NB4 (cell line): ENCODE measurements at regions not wholly inside any gene's neighbourhood (a gene's known extent, or its start where the extent isn't known, plus 50 kb on each side); places are given as distances from the start of the nearest gene placed in this dataset.

Source experiments
- POLR2A ChIP-seq: IDR thresholded peaks from 2 replicates; pipeline ENCODE4 v1.6.1; 2011; ENCODE audit warnings: mild to moderate bottlenecking; ENCODE audit not compliant: insufficient read length; ENCODE audit errors: extremely low read depth
- TF ChIP-seq, protein P1 (sequence below): IDR thresholded peaks from one replicate; pipeline ENCODE4 v1.5.1; 2012; ENCODE audit warnings: low read depth, low read length
- TF ChIP-seq, protein P2 (sequence below): IDR thresholded peaks from 2 replicates; pipeline ENCODE4 v1.6.1; 2011; ENCODE audit warnings: low read depth, low read length

DNA sequence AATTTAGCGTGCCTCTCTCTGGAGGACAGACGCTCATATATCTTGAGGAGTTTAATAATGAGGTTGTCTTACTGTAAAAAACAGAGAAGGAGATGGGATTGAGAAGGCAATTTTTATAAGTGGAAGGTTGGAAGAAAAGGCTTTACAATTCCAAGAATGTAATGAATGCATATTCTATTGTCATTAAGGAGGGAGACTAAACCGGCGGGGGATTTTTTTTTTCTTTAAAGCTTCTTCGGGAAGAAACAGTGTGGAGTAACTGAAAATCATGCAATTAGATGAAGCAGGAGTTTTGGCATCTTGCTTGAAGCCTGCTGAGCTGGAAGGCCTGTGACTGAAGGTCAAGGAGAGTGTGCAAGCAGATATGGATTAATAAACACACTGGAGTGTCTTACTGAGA lies 124.4 kb downstream of the HRH4 start:
- TF ChIP-seq, protein P1, sequence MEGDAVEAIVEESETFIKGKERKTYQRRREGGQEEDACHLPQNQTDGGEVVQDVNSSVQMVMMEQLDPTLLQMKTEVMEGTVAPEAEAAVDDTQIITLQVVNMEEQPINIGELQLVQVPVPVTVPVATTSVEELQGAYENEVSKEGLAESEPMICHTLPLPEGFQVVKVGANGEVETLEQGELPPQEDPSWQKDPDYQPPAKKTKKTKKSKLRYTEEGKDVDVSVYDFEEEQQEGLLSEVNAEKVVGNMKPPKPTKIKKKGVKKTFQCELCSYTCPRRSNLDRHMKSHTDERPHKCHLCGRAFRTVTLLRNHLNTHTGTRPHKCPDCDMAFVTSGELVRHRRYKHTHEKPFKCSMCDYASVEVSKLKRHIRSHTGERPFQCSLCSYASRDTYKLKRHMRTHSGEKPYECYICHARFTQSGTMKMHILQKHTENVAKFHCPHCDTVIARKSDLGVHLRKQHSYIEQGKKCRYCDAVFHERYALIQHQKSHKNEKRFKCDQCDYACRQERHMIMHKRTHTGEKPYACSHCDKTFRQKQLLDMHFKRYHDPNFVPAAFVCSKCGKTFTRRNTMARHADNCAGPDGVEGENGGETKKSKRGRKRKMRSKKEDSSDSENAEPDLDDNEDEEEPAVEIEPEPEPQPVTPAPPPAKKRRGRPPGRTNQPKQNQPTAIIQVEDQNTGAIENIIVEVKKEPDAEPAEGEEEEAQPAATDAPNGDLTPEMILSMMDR, result no peak
- TF ChIP-seq POLR2A, result no peak
- TF ChIP-seq, protein P2, sequence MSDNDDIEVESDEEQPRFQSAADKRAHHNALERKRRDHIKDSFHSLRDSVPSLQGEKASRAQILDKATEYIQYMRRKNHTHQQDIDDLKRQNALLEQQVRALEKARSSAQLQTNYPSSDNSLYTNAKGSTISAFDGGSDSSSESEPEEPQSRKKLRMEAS, result no peak
